Stimulated activated CD4-positive, alpha-beta T cell treated with anti-CD3 and anti-CD28 coated beads, Interleukin-1b, Interleukin-23, amount 100 ng/mL, for 48 hours (primary cell): ENCODE measurements at regions not wholly inside any gene's neighbourhood (a gene's known extent, or its start where the extent isn't known, plus 50 kb on each side); places are given as distances from the start of the nearest gene placed in this dataset.

Experiments used
- DNase-seq: peaks from one replicate; pipeline ENCODE4 v3.0.0-alpha.2; 2020

- no peak for DNase-seq
Observed at GRCh38 chr11:112471731-112472130, 211.1 kb upstream of the PLET1 start.

GRCh38 chr11:112477152-112477551 is 216.5 kb upstream of the PLET1 start:
- no peak for DNase-seq

GRCh38 chr11:112477581-112478317 is 217.1 kb upstream of the PLET1 start:
- no peak for DNase-seq

GRCh38 chr11:112478806-112479205 is 218.1 kb upstream of the PLET1 start:
- no peak for DNase-seq

- no peak for DNase-seq
Observed at GRCh38 chr11:112481431-112481830, 220.8 kb upstream of the PLET1 start.

GRCh38 chr11:112481893-112482292 is 221.2 kb upstream of the PLET1 start:
- DNase-seq = no peak

GRCh38 chr11:112485280-112485679 is 224.6 kb upstream of the PLET1 start:
- DNase-seq = no peak

GRCh38 chr11:112497826-112498225 is 237.2 kb upstream of the PLET1 start:
- no peak for DNase-seq

GRCh38 chr11:112498701-112499100 is 238.0 kb upstream of the PLET1 start:
- no peak for DNase-seq

- no peak for DNase-seq
Observed at GRCh38 chr11:112499153-112499880, 238.7 kb upstream of the PLET1 start.

GRCh38 chr11:112499881-112500204 is 239.2 kb upstream of the PLET1 start:
- DNase-seq = no peak

- no peak for DNase-seq
Observed at GRCh38 chr11:112503410-112503809, 242.8 kb upstream of the PLET1 start.

- no peak for DNase-seq
Observed at GRCh38 chr11:112504056-112504455, 243.4 kb upstream of the PLET1 start.

GRCh38 chr11:112506852-112507251 is 246.2 kb upstream of the PLET1 start:
- DNase-seq = no peak

GRCh38 chr11:112507281-112507680 is 246.6 kb upstream of the PLET1 start:
- no peak for DNase-seq

- DNase-seq = no peak
Observed at GRCh38 chr11:112508750-112509149, 248.1 kb upstream of the PLET1 start.

GRCh38 chr11:112509300-112509699 is 248.6 kb upstream of the PLET1 start:
- DNase-seq = no peak

GRCh38 chr11:112511271-112511670 is 250.6 kb upstream of the PLET1 start:
- no peak for DNase-seq

GRCh38 chr11:112511911-112512310 is 251.3 kb upstream of the PLET1 start:
- no peak for DNase-seq

GRCh38 chr11:112513417-112513816 is 252.8 kb upstream of the PLET1 start:
- no peak for DNase-seq

GRCh38 chr11:112514011-112514740 is 253.5 kb upstream of the PLET1 start:
- no peak for DNase-seq

GRCh38 chr11:112516261-112516660 is 255.6 kb upstream of the PLET1 start:
- DNase-seq = no peak

GRCh38 chr11:112516755-112517154 is 256.1 kb upstream of the PLET1 start:
- DNase-seq = no peak

GRCh38 chr11:112518371-112518770 is 257.7 kb upstream of the PLET1 start:
- DNase-seq = no peak
